ENCODE measurements at regions not wholly inside any gene's neighbourhood (a gene's known extent, or its start where the extent isn't known, plus 50 kb on each side); places are given as distances from the start of the nearest gene placed in this dataset.

- TF ChIP-seq EZH2phosphoT487 (IDR thresholded peaks at IDR 0.05; ENCODE audit: low read depth) = no peak
- no peak for TF ChIP-seq CTCF (IDR thresholded peaks at IDR 0.05; ENCODE audit: low read depth, low read length)
- H3K9ac ChIP-seq (ENCODE audit: low read length) = no peak overlapping the region
- no peak overlapping the region for H3K4me3 ChIP-seq (ENCODE audit: low read length)
- H3K36me3 ChIP-seq (replicated peaks; ENCODE audit: low read depth, low read length) = no peaks in the 10 kb centered on the region
- no peaks in the 10 kb centered on the region for H3K27me3 ChIP-seq (ENCODE audit: low read depth, low read length)
- no peaks in the 10 kb centered on the region for H3K4me1 ChIP-seq (ENCODE audit: low read length)
- no peak overlapping the region for H3K4me2 ChIP-seq (ENCODE audit: low read length)
- no peaks in the 10 kb centered on the region for H3K79me2 ChIP-seq (ENCODE audit: low read length)
- H3K27ac ChIP-seq (ENCODE audit: low read length) = no peak overlapping the region
- no peaks in the 10 kb centered on the region for H3K9me3 ChIP-seq (ENCODE audit: insufficient read depth, low read length)
- H2AFZ ChIP-seq (ENCODE audit: low read depth, low read length) = no peak overlapping the region
- H4K20me1 ChIP-seq (ENCODE audit: insufficient read depth, low read length) = no peaks in the 10 kb centered on the region
These were observed 440.1 kb upstream of the PTBP2 start for GRCh38 chr1:96281491-96281890.

GRCh38 chr1:96290033-96290432 lies 431.6 kb upstream of the PTBP2 start:
- Histone ChIP-seq H3K79me2 (ENCODE audit: low read length) (no peaks in the 10 kb centered on the region), H2AFZ (ENCODE audit: low read depth, low read length) (no peak overlapping the region), H3K27ac (ENCODE audit: low read length) (no peak overlapping the region), H3K27me3 (ENCODE audit: low read depth, low read length) (no peaks in the 10 kb centered on the region), H3K4me3 (ENCODE audit: low read length) (no peak overlapping the region), H3K4me2 (ENCODE audit: low read length) (no peak overlapping the region), H4K20me1 (ENCODE audit: insufficient read depth, low read length) (no peaks in the 10 kb centered on the region), H3K4me1 (ENCODE audit: low read length) (no peaks in the 10 kb centered on the region), H3K9ac (ENCODE audit: low read length) (no peak overlapping the region), H3K9me3 (ENCODE audit: insufficient read depth, low read length) (no peaks in the 10 kb centered on the region), H3K36me3 (replicated peaks; ENCODE audit: low read depth, low read length) (no peaks in the 10 kb centered on the region)
- no peak for TF ChIP-seq EZH2phosphoT487 (IDR thresholded peaks at IDR 0.05; ENCODE audit: low read depth)
- no peak for TF ChIP-seq CTCF (IDR thresholded peaks at IDR 0.05; ENCODE audit: low read depth, low read length)

- TF ChIP-seq CTCF (IDR thresholded peaks at IDR 0.05; ENCODE audit: low read depth, low read length) (no peak), EZH2phosphoT487 (IDR thresholded peaks at IDR 0.05; ENCODE audit: low read depth) (no peak)
- Histone ChIP-seq H3K27me3 (ENCODE audit: low read depth, low read length) (no peaks in the 10 kb centered on the region), H4K20me1 (ENCODE audit: insufficient read depth, low read length) (no peaks in the 10 kb centered on the region), H3K27ac (ENCODE audit: low read length) (no peak overlapping the region), H2AFZ (ENCODE audit: low read depth, low read length) (no peak overlapping the region), H3K4me3 (ENCODE audit: low read length) (no peak overlapping the region), H3K4me1 (ENCODE audit: low read length) (no peaks in the 10 kb centered on the region), H3K4me2 (ENCODE audit: low read length) (no peak overlapping the region), H3K36me3 (replicated peaks; ENCODE audit: low read depth, low read length) (no peaks in the 10 kb centered on the region), H3K9me3 (ENCODE audit: insufficient read depth, low read length) (no peaks in the 10 kb centered on the region), H3K9ac (ENCODE audit: low read length) (no peak overlapping the region), H3K79me2 (ENCODE audit: low read length) (no peaks in the 10 kb centered on the region)
These were observed 430.8 kb upstream of the PTBP2 start for GRCh38 chr1:96290801-96291200.

- Histone ChIP-seq H3K79me2 (ENCODE audit: low read length) (no peaks in the 10 kb centered on the region), H3K9me3 (ENCODE audit: insufficient read depth, low read length) (no peaks in the 10 kb centered on the region), H3K9ac (ENCODE audit: low read length) (no peak overlapping the region), H2AFZ (ENCODE audit: low read depth, low read length) (no peak overlapping the region), H3K4me2 (ENCODE audit: low read length) (no peak overlapping the region), H3K4me1 (ENCODE audit: low read length) (no peaks in the 10 kb centered on the region), H3K36me3 (replicated peaks; ENCODE audit: low read depth, low read length) (no peaks in the 10 kb centered on the region), H4K20me1 (ENCODE audit: insufficient read depth, low read length) (no peaks in the 10 kb centered on the region), H3K27me3 (ENCODE audit: low read depth, low read length) (no peaks in the 10 kb centered on the region), H3K4me3 (ENCODE audit: low read length) (no peak overlapping the region), H3K27ac (ENCODE audit: low read length) (no peak overlapping the region)
- TF ChIP-seq CTCF (IDR thresholded peaks at IDR 0.05; ENCODE audit: low read depth, low read length) (no peak), EZH2phosphoT487 (IDR thresholded peaks at IDR 0.05; ENCODE audit: low read depth) (no peak)
These were observed 430.1 kb upstream of the PTBP2 start for GRCh38 chr1:96291468-96291867.
